Peyer's patch (tissue), 4 donors: ENCODE measurements at regions not wholly inside any gene's neighbourhood (a gene's known extent, or its start where the extent isn't known, plus 50 kb on each side); places are given as distances from the start of the nearest gene placed in this dataset.

Source experiments
- POLR2A ChIP-seq, 2 donors: fragments of 450-650 bp; IDR thresholded peaks; one replicate each; pipeline ENCODE4 v1.5.1; 2017; ENCODE audit warnings: antibody characterized with exemption in 2 of 2, mild to moderate bottlenecking in 2 of 2, moderate library complexity in 2 of 2
- TF ChIP-seq, protein P1 (sequence below), 6 experiments: fragments of 450-650 bp in 4 of 6; fragments of 200-600 bp in 2 of 6; sonication (generic) in 1 of 6; IDR thresholded peaks; one replicate each; pipeline ENCODE4 v1.5.1; 2017 to 2019; ENCODE audit warnings: antibody characterized with exemption in 6 of 6, mild to moderate bottlenecking in 3 of 6, moderate library complexity in 1 of 6

DNA sequence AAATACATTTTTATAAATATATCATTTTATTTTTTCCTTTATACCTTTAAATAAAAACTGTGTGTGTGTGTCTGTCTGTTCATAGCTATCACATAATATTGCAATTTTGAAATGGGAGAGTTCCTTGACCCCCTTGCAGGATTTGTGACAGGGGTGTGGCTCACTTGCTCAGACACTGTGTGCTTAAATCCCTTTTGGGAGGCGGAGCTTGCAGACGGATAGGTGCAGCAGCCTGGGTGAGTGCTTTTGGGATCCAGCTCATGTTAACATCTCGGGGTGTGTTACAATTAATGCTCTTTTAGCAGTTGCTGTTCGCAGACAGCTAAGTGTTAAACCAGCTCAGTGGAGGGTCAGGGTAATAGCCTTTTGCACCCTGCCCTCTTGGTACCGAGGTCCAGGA is 459.8 kb downstream of the IPMK start:
- TF ChIP-seq, protein P1, sequence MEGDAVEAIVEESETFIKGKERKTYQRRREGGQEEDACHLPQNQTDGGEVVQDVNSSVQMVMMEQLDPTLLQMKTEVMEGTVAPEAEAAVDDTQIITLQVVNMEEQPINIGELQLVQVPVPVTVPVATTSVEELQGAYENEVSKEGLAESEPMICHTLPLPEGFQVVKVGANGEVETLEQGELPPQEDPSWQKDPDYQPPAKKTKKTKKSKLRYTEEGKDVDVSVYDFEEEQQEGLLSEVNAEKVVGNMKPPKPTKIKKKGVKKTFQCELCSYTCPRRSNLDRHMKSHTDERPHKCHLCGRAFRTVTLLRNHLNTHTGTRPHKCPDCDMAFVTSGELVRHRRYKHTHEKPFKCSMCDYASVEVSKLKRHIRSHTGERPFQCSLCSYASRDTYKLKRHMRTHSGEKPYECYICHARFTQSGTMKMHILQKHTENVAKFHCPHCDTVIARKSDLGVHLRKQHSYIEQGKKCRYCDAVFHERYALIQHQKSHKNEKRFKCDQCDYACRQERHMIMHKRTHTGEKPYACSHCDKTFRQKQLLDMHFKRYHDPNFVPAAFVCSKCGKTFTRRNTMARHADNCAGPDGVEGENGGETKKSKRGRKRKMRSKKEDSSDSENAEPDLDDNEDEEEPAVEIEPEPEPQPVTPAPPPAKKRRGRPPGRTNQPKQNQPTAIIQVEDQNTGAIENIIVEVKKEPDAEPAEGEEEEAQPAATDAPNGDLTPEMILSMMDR (IDR thresholded peaks at IDR 0.05): no peak
- no peak for TF ChIP-seq POLR2A (IDR thresholded peaks at IDR 0.05)
